DND-41 (cell line): ENCODE measurements at regions not wholly inside any gene's neighbourhood (a gene's known extent, or its start where the extent isn't known, plus 50 kb on each side); places are given as distances from the start of the nearest gene placed in this dataset.
"Not testable (repeated sequence)": the region's sequence is repeated elsewhere in the genome, so short reads cannot be mapped to it uniquely, and the experiment has no call there.

Source experiments
- ATAC-seq: fragments of 200-7000 bp; cut with Tn5 transposase; 3 replicates; pipeline ENCODE4 v1.9.1; 2021; ENCODE audit warnings: low read depth; ENCODE audit not compliant: insufficient read depth
- DNase-seq: peaks from one replicate; pipeline ENCODE4 v3.0.0-alpha.2; 2020
- H2AFZ ChIP-seq: 2 replicates; pipeline ENCODE4 v1.6.0; 2012; ENCODE audit warnings: low read depth, low read length
- H3K27ac ChIP-seq: 2 replicates; pipeline ENCODE4 v1.5.1; 2012; ENCODE audit warnings: low read length, inconsistent platforms
- H3K27me3 ChIP-seq: fragments of 200-600 bp; sonication (generic); 2 replicates; pipeline ENCODE4 v1.6.0; 2012; ENCODE audit warnings: low read length, mild to moderate bottlenecking, inconsistent platforms; ENCODE audit not compliant: insufficient read depth, poor library complexity
- H3K36me3 ChIP-seq: 2 replicates; pipeline ENCODE4 v1.5.1; 2012; ENCODE audit warnings: low read length, inconsistent platforms; ENCODE audit not compliant: insufficient read depth
- H3K4me1 ChIP-seq: 2 replicates; pipeline ENCODE4 v1.5.1; 2012; ENCODE audit warnings: mild to moderate bottlenecking, low read length; ENCODE audit not compliant: insufficient read depth
- H3K4me2 ChIP-seq: 2 replicates; pipeline ENCODE4 v1.6.0; 2012; ENCODE audit warnings: mild to moderate bottlenecking, moderate library complexity, low read length, inconsistent platforms; ENCODE audit not compliant: insufficient read depth
- H3K4me3 ChIP-seq, 2 experiments: fragments of 200-600 bp in 1 of 2; shearing (Covaris generic) in 1 of 2; 2 replicates each; pipeline ENCODE4 v1.5.1; 2012 to 2016; ENCODE audit warnings: inconsistent platforms in 2 of 2, low read length in 2 of 2, mild to moderate bottlenecking in 2 of 2, low read depth in 1 of 2, moderate library complexity in 1 of 2
- H3K79me2 ChIP-seq: 2 replicates; pipeline ENCODE4 v1.6.0; 2012; ENCODE audit warnings: low read length, inconsistent platforms; ENCODE audit not compliant: insufficient read depth
- H3K9ac ChIP-seq: 2 replicates; pipeline ENCODE4 v1.6.0; 2012; ENCODE audit warnings: low read depth, mild to moderate bottlenecking, inconsistent platforms, low read length, moderate library complexity
- H3K9me3 ChIP-seq: 2 replicates; pipeline ENCODE4 v1.5.1; 2012; ENCODE audit warnings: low read length, moderate library complexity, mild to moderate bottlenecking, inconsistent platforms; ENCODE audit not compliant: insufficient read depth, severe bottlenecking
- H4K20me1 ChIP-seq: 2 replicates; pipeline ENCODE4 v1.6.0; 2012; ENCODE audit warnings: low read length; ENCODE audit not compliant: insufficient read depth
- CTCF ChIP-seq: IDR thresholded peaks from 2 replicates; pipeline ENCODE4 v1.5.1; 2012; ENCODE audit warnings: borderline replicate concordance, low read length, moderate library complexity, mild to moderate bottlenecking; ENCODE audit not compliant: poor library complexity, severe bottlenecking; ENCODE audit errors: extremely low read depth
- EZH2 ChIP-seq: IDR thresholded peaks from 3 replicates; pipeline ENCODE4 v1.6.1; 2012; ENCODE audit warnings: borderline replicate concordance, low read depth, mild to moderate bottlenecking, moderate library complexity, low read length, inconsistent platforms; ENCODE audit not compliant: severe bottlenecking

GRCh38 chr13:73167028-73167820 lies 108.4 kb downstream of the KLF5 start:
- no peaks in the 10 kb centered on the region for H3K36me3 ChIP-seq
- H3K4me3 ChIP-seq, result no peak overlapping the region
- no peak overlapping the region for H3K27ac ChIP-seq
- no peaks in the 10 kb centered on the region for H3K9me3 ChIP-seq
- H2AFZ ChIP-seq, result no peak overlapping the region
- DNase-seq, result no peak
- TF ChIP-seq CTCF, result no peak
- no peak for TF ChIP-seq EZH2
- H3K4me2 ChIP-seq, result no peak overlapping the region
- H3K79me2 ChIP-seq, result no peaks in the 10 kb centered on the region
- H3K9ac ChIP-seq, result no peak overlapping the region
- ATAC-seq, result no peak
- 0 out of 2 replicates have a peak, but pooled peaks cover 5% of the 10 kb centered on the region for H3K4me1 ChIP-seq
- no peaks in the 10 kb centered on the region for H4K20me1 ChIP-seq
- H3K27me3 ChIP-seq, result no peaks in the 10 kb centered on the region

- Histone ChIP-seq H3K4me3 (no peak overlapping the region), H3K4me2 (no peak overlapping the region), H3K36me3 (no peaks in the 10 kb centered on the region), H3K27me3 (no peaks in the 10 kb centered on the region), H3K4me1 (0 out of 2 replicates have a peak, but pooled peaks cover 5% of the 10 kb centered on the region), H3K27ac (no peak overlapping the region), H3K79me2 (no peaks in the 10 kb centered on the region), H2AFZ (no peak overlapping the region), H3K9ac (no peak overlapping the region), H3K9me3 (no peaks in the 10 kb centered on the region), H4K20me1 (no peaks in the 10 kb centered on the region)
- no peak for ATAC-seq
- no peak for DNase-seq
- TF ChIP-seq EZH2 (no peak), CTCF (no peak)
Observed at GRCh38 chr13:73166204-73166603, 107.4 kb downstream of the KLF5 start.

GRCh38 chr13:73162912-73163911 lies 104.4 kb downstream of the KLF5 start:
- no peak overlapping the region for H3K9ac ChIP-seq

GRCh38 chr13:73160371-73161031 lies 101.7 kb downstream of the KLF5 start:
- H3K9ac ChIP-seq, H3K4me1 ChIP-seq, H2AFZ ChIP-seq, H4K20me1 ChIP-seq, H3K4me3 ChIP-seq, H3K27ac ChIP-seq, DNase-seq, H3K79me2 ChIP-seq, H3K27me3 ChIP-seq, H3K36me3 ChIP-seq, H3K4me2 ChIP-seq, H3K9me3 ChIP-seq, ATAC-seq: not testable (repeated sequence)

More at GRCh38 chr13:73162912-73163911, 104.4 kb downstream of the KLF5 start:
- Histone ChIP-seq H3K79me2 (no peaks in the 10 kb centered on the region), H3K27ac (no peak overlapping the region), H3K4me3 (no peak overlapping the region), H3K9me3 (no peaks in the 10 kb centered on the region), H3K27me3 (no peaks in the 10 kb centered on the region), H3K4me2 (no peak overlapping the region), H2AFZ (no peak overlapping the region), H3K36me3 (no peaks in the 10 kb centered on the region), H4K20me1 (no peaks in the 10 kb centered on the region), H3K4me1 (no peaks in the 10 kb centered on the region)
- no peak for ATAC-seq
- TF ChIP-seq EZH2, result no peak
- TF ChIP-seq CTCF, result no peak
- DNase-seq, result no peak
